IMR-90 (cell line): ENCODE measurements at regions not wholly inside any gene's neighbourhood (a gene's known extent, or its start where the extent isn't known, plus 50 kb on each side); places are given as distances from the start of the nearest gene placed in this dataset.

Experiments used
- CEBPB ChIP-seq: IDR thresholded peaks from 2 replicates; pipeline ENCODE4 v1.6.1; 2012; ENCODE audit warnings: low read depth, low read length, improper control_type of control experiment
- CHD1 ChIP-seq: IDR thresholded peaks from 2 replicates; pipeline ENCODE4 v1.6.1; 2012; ENCODE audit warnings: low read depth, low read length, improper control_type of control experiment
- MAFK ChIP-seq: IDR thresholded peaks from 2 replicates; pipeline ENCODE4 v1.6.1; 2012; ENCODE audit warnings: low read depth, low read length, improper control_type of control experiment
- MAZ ChIP-seq: IDR thresholded peaks from 2 replicates; pipeline ENCODE4 v1.6.1; 2012; ENCODE audit warnings: low read depth, mild to moderate bottlenecking, low read length, improper control_type of control experiment, moderate library complexity, borderline replicate concordance
- MXI1 ChIP-seq: IDR thresholded peaks from 2 replicates; pipeline ENCODE4 v1.6.1; 2012; ENCODE audit warnings: low read depth, mild to moderate bottlenecking, low read length, moderate library complexity, borderline replicate concordance
- POLR2A ChIP-seq: IDR thresholded peaks from 2 replicates; pipeline ENCODE4 v1.6.1; 2012; ENCODE audit warnings: mild to moderate bottlenecking, low read depth, low read length
- RAD21 ChIP-seq: IDR thresholded peaks from 2 replicates; pipeline ENCODE4 v1.6.1; 2012; ENCODE audit warnings: low read length, improper control_type of control experiment
- RCOR1 ChIP-seq: IDR thresholded peaks from 2 replicates; pipeline ENCODE4 v1.6.1; 2012; ENCODE audit warnings: mild to moderate bottlenecking, low read length, improper control_type of control experiment; ENCODE audit not compliant: insufficient replicate concordance
- RFX5 ChIP-seq: IDR thresholded peaks from 2 replicates; pipeline ENCODE4 v1.8.0; 2012; ENCODE audit warnings: low read depth, mild to moderate bottlenecking, low read length, moderate library complexity
- TF ChIP-seq, protein P1 (sequence below): conservative IDR thresholded peaks from 2 replicates; pipeline ENCODE4 v1.5.1; 2012; ENCODE audit warnings: mild to moderate bottlenecking, low read depth, low read length, improper control_type of control experiment

DNA sequence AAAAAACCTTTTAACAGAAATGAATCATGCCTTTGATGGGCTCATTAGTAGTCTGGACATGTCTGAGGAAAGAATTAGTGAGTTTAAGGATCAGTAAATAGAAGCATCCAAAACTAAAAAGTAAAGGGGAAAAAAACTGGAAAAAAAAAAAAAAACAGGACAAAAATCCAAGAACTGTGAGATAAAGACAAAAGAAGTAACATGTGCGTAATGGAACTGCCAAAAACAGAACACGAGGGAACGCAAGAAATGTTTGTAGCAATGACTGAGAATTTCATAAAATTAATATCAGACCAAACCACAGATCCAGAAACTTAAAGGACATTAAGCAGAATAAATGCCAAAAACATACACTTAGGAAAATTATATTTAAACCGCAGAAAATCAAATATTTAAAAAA lies 77.4 kb downstream of the MS4A13 start:
- TF ChIP-seq, protein P1, sequence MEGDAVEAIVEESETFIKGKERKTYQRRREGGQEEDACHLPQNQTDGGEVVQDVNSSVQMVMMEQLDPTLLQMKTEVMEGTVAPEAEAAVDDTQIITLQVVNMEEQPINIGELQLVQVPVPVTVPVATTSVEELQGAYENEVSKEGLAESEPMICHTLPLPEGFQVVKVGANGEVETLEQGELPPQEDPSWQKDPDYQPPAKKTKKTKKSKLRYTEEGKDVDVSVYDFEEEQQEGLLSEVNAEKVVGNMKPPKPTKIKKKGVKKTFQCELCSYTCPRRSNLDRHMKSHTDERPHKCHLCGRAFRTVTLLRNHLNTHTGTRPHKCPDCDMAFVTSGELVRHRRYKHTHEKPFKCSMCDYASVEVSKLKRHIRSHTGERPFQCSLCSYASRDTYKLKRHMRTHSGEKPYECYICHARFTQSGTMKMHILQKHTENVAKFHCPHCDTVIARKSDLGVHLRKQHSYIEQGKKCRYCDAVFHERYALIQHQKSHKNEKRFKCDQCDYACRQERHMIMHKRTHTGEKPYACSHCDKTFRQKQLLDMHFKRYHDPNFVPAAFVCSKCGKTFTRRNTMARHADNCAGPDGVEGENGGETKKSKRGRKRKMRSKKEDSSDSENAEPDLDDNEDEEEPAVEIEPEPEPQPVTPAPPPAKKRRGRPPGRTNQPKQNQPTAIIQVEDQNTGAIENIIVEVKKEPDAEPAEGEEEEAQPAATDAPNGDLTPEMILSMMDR = no peak
- TF ChIP-seq MXI1 = no peak
- TF ChIP-seq POLR2A = no peak
- TF ChIP-seq CEBPB = no peak
- TF ChIP-seq RAD21 = no peak
- TF ChIP-seq MAFK = no peak
- TF ChIP-seq RFX5 = no peak
- no peak for TF ChIP-seq RCOR1
- TF ChIP-seq MAZ = no peak
- no peak for TF ChIP-seq CHD1
